ENCODE measurements at regions not wholly inside any gene's neighbourhood (a gene's known extent, or its start where the extent isn't known, plus 50 kb on each side); places are given as distances from the start of the nearest gene placed in this dataset.

DNA sequence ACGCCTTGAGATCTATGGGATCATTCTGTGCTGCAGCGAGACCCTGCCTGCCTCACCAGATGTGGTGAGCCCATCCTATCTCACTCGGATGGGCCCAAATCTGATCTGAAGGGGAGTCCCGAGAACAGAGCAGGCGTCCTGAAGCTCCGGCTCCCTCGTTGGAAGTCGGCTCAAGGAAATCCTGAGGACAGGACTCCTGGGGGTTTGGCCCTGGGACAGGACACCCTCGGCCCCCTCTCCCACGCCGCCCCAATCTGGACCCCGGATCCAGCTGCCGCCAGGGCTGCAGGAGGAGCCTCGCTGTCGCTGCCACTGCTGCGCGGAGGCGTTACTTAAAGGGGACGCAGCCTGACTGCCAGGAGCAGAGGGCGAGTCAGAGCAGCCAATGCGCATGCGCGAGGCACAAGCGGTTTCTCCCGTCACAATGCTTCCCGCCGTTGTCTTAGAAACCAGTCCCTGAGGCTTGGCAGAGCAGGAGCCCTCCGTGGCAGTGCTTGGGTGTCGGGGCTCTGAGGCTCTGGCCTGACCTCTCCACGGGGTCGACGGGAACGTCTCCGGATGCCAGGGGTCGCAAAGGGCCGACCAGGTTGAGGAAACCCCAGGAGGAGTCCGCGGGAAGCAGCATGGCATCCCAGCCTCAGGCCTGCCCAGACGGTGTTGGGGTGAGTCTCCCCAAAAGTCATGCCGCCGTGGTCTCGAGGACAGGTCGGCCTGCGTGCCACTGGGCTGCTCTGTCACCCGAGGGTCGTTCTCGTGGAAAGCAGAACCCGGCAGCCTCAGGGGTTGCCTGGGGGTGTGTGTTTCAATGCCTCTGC, 1567.8 kb upstream of the DEFB115 start:
- TF ChIP-seq, protein P1, sequence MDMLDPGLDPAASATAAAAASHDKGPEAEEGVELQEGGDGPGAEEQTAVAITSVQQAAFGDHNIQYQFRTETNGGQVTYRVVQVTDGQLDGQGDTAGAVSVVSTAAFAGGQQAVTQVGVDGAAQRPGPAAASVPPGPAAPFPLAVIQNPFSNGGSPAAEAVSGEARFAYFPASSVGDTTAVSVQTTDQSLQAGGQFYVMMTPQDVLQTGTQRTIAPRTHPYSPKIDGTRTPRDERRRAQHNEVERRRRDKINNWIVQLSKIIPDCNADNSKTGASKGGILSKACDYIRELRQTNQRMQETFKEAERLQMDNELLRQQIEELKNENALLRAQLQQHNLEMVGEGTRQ (IDR thresholded peaks at IDR 0.05; ENCODE audit: low read depth, low read length) = no peak
- TF ChIP-seq, protein P2, sequence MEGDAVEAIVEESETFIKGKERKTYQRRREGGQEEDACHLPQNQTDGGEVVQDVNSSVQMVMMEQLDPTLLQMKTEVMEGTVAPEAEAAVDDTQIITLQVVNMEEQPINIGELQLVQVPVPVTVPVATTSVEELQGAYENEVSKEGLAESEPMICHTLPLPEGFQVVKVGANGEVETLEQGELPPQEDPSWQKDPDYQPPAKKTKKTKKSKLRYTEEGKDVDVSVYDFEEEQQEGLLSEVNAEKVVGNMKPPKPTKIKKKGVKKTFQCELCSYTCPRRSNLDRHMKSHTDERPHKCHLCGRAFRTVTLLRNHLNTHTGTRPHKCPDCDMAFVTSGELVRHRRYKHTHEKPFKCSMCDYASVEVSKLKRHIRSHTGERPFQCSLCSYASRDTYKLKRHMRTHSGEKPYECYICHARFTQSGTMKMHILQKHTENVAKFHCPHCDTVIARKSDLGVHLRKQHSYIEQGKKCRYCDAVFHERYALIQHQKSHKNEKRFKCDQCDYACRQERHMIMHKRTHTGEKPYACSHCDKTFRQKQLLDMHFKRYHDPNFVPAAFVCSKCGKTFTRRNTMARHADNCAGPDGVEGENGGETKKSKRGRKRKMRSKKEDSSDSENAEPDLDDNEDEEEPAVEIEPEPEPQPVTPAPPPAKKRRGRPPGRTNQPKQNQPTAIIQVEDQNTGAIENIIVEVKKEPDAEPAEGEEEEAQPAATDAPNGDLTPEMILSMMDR (conservative IDR thresholded peaks at IDR 0.05; ENCODE audit: low read depth, low read length) = no peak
- TF ChIP-seq POLR2A (IDR thresholded peaks at IDR 0.05; ENCODE audit: low read depth, low read length) = no peak

All from IMR-90 (cell line).